ENCODE measurements at regions not wholly inside any gene's neighbourhood (a gene's known extent, or its start where the extent isn't known, plus 50 kb on each side); places are given as distances from the start of the nearest gene placed in this dataset.

DNA sequence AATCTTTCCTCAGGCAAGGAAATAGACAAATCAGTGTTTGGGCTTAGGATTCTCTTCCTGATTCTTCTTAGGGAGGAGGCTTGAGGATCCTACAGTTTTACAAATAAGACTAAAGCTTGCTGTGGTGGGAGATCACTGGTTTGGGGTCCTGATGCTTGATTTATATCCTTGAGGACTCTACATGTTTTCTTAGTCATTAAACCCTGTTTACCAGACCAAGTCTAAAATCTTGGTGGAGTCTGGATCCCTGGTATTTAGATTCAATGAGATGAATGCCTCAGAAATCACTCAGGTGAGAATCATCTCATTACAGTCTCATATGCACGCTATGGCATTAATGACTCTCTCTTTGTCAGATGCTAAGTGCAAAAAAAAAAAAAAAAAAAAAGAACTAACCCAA, 304.3 kb upstream of the SALL1 start:
- TF ChIP-seq POLR2A (IDR thresholded peaks at IDR 0.05), result no peak
- TF ChIP-seq, protein P1, sequence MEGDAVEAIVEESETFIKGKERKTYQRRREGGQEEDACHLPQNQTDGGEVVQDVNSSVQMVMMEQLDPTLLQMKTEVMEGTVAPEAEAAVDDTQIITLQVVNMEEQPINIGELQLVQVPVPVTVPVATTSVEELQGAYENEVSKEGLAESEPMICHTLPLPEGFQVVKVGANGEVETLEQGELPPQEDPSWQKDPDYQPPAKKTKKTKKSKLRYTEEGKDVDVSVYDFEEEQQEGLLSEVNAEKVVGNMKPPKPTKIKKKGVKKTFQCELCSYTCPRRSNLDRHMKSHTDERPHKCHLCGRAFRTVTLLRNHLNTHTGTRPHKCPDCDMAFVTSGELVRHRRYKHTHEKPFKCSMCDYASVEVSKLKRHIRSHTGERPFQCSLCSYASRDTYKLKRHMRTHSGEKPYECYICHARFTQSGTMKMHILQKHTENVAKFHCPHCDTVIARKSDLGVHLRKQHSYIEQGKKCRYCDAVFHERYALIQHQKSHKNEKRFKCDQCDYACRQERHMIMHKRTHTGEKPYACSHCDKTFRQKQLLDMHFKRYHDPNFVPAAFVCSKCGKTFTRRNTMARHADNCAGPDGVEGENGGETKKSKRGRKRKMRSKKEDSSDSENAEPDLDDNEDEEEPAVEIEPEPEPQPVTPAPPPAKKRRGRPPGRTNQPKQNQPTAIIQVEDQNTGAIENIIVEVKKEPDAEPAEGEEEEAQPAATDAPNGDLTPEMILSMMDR (IDR thresholded peaks at IDR 0.05), result no peak

Data from uterus (tissue), 2 donors.